ENCODE measurements at regions not wholly inside any gene's neighbourhood (a gene's known extent, or its start where the extent isn't known, plus 50 kb on each side); places are given as distances from the start of the nearest gene placed in this dataset.

GRCh38 chr1:80367058-80367457, 1360.5 kb upstream of the ADGRL4 start:
- TF ChIP-seq CTCF (IDR thresholded peaks at IDR 0.05), result no peak
- TF ChIP-seq POLR2AphosphoS5 (IDR thresholded peaks at IDR 0.05), result no peak
- TF ChIP-seq POLR2A (IDR thresholded peaks at IDR 0.05), result no peak

All from prostate gland (tissue), 2 donors.